ENCODE measurements at regions not wholly inside any gene's neighbourhood (a gene's known extent, or its start where the extent isn't known, plus 50 kb on each side); places are given as distances from the start of the nearest gene placed in this dataset.
"Not testable (repeated sequence)": the region's sequence is repeated elsewhere in the genome, so short reads cannot be mapped to it uniquely, and the experiment has no call there.

DNA sequence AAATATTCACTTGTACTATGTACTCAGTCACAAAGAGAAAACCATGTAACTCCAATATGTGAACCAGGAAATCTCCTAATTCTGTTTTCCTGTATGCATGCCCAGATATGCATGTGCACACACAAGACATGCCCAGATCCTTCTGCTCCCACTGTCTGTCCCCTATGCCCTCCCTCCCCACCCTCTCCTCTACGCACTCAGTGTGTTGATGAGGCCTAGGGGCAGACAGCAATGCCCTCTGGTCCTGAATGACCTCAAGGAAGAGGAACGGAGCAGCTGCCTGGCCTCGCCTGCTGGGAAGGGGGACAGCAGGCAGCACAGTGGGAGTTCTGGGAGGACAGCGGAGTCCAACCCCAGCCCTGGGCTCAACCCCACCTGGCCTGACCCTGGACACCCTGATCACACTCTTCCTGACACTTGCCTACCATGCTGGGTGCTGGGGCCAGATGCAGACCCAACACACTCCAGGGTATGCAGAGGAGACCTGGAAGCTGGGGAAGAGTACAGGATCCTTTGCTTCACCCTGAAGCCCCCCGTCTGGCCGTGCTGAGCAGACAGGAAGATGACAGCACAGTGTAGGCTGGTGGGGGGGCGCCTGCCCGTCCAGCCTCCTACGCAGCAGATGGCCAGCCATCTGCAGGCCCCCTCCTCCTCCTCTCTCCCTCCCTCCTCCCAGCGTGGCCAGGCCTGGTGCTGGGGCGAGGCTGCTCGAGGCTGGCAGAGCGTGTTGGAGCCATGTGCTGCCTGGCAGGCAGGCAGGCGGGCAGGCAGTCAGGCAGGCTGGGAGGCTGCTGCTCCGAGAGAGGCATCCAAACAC, 106.6 kb upstream of the NCOR2 start:
- no peak for TF ChIP-seq JUND (IDR thresholded peaks at IDR 0.05; ENCODE audit: low read depth)
- in situ Hi-C loops (cut with HindIII; ENCODE audit: low pct_unique_long_range_greater_than_20kb, low sequenced_read_pairs): no loop called here
- DNase-seq (ENCODE audit: low read depth in 1 of 2, low spot score in 1 of 2): no peak

DNA sequence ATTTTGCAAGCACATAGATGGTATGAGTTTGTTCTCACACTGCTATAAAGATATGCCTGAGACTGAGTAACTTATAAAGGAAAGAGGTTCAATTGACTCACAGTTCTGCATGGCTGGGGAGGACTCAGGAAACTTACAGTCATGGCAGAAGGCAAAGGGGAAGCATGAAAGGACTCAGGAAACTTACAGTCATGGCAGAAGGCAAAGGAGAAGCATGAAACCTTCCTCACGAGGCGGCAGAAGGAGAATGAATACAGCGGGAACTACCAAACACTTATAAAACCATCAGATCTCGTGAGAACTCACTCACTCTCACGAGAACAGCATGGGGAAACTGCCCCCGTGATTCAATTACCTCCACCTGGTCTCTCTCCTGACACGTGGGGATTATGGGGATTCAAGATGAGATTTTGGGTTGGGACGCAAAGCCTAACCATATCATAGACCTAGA, 101.9 kb upstream of the NCOR2 start:
- DNase-seq (ENCODE audit: low read depth in 1 of 2, low spot score in 1 of 2); in situ Hi-C loops (cut with HindIII; ENCODE audit: low pct_unique_long_range_greater_than_20kb, low sequenced_read_pairs): not testable (repeated sequence)

DNA sequence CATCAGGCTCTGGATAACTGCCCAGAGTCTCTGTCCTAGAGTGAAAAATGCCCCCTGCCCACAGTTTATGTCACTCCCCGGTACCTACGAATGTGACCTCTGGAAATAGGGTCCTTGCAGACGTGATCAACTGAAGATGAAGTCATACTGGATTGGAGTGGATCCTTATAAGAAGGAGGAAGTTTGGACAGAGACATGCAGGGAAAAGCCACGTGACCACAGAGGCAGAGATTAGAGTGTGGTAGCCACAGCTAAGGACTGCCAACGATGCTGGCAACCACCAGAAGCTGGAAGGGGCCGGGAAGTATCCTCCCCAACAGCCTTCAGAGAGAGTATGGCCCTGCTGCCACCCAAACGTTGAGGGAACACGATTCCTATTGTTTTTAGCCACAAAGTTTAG, 101.2 kb upstream of the NCOR2 start:
- DNase-seq (ENCODE audit: low read depth in 1 of 2, low spot score in 1 of 2): no peak
- in situ Hi-C loops (cut with HindIII; ENCODE audit: low pct_unique_long_range_greater_than_20kb, low sequenced_read_pairs): no loop called here
- no peak for TF ChIP-seq JUND (IDR thresholded peaks at IDR 0.05; ENCODE audit: low read depth)

DNA sequence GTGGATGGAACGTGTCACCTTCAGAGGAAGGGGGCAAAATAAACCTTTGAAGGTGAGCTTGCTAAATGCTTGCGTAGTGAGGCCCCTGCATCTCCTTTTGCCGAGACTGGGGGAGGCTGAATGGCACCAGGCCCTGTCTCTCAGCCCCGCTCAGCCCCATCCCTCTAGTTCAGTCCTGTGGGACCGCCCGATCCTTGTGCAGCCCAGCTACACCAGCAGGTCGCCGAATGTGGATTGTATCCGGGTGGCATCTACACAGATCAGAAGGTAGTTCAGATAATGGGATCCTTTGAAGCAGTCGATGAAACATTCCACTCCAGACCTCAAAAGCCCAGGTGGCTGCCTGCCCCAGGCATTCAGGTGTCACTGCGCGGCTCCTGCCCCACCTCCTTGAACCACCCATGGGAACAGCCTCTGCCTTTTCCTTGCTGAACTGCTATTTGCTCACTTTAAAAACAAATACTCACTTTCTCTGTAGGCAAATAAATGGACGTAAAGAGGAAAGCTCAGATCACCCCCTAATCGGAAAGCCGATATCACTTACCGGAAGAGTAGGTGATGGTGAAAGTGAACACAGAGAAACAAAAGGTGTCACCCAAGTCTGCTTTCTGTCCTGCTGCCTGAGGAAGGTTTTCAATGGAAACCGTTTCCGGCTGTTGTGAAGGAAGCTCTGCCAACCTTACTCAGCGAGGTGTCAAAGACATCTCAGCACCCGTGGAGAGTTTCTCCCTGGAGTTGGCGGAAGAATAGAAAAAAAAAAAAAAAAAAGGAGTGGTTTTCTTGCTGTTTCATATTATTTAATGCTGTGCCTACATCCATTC, 100.3 kb upstream of the NCOR2 start:
- in situ Hi-C loops (cut with HindIII; ENCODE audit: low pct_unique_long_range_greater_than_20kb, low sequenced_read_pairs): no loop called here
- peak in 1 of 2 experiments; percentile 23 for DNase-seq (ENCODE audit: low read depth in 1 of 2, low spot score in 1 of 2)
- no peak for TF ChIP-seq JUND (IDR thresholded peaks at IDR 0.05; ENCODE audit: low read depth)

DNA sequence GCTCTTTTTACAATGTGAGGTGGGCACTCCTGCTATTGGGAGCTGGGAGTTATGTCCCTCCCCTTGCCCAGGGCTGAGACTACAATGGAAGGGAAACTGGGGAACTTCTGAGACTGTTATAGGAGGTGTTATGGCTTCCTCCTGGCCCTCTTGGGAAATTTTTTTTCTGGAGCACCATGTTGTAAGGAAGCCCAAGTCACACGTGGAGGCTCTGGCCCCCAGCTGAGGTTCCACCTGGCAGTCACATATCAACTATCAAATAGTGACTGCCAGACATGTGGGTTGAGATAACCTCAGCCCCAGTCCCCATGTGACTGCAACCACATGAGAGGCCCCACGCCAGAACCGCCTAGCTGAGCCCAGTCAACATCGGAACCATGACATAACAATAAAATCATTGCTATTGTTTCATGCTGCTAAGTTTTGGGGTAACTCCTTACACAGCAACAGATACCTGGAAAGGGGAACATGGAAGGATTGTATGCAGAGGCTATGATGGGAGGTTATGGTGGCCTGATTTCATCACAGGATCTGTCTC, 99.4 kb upstream of the NCOR2 start:
- DNase-seq (ENCODE audit: low read depth in 1 of 2, low spot score in 1 of 2): no peak
- TF ChIP-seq JUND (IDR thresholded peaks at IDR 0.05; ENCODE audit: low read depth): no peak
- in situ Hi-C loops (cut with HindIII; ENCODE audit: low pct_unique_long_range_greater_than_20kb, low sequenced_read_pairs): no loop called here

DNA sequence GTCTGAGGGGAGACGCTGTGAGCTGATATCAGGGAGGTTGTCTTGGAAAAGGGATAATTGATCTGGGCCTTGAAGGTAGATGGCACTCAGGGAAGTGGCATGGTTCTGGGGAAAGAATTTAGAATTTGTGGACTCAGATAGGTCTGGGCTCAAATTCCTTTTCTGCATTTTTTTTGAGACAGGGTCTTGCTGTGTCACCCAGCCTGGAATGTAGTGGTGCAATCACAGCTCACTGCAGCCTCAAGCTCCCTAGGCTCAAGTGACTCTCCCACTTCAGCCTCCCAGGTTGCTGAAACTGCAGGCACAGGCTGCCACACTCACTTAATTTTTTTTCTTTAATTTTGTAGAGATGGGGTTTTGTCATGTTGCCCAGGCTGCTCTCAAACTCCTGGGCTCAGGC, 98.1 kb upstream of the NCOR2 start:
- DNase-seq (ENCODE audit: low read depth in 1 of 2, low spot score in 1 of 2): no peak
- TF ChIP-seq JUND (IDR thresholded peaks at IDR 0.05; ENCODE audit: low read depth): no peak
- in situ Hi-C loops (cut with HindIII; ENCODE audit: low pct_unique_long_range_greater_than_20kb, low sequenced_read_pairs): no loop called here

DNA sequence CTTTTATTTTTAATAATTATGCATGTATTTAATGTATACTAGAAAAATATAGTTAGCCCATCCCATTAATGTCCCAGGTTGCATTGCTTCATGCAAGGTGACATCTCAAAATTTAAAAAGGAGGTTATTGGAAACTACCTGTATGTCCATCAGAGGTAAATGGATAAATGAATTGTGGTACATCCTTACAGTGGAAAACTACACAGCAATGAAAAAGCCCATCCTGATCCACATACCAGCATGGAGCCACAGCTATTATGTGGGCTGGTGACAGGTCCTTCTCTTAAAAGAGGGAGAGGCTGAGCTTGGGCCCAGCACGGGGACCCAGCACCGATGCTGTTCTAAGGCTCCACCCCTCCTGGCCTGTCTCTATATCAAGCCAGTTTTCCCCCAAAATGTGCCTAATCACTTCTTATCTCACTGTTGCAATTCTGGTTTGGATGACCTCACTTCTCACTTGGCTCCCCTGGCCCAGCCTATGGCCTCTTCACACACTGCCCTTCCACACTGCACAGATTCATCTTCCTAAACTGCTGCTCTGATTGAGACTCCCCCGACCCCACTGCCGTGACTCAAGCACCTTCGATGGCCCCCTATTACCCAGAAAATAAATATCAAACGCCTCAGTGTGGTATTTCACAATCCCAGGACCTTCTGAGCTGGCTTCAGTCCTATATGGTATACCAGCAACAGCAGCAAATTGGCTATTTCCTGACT, 97.1 kb upstream of the NCOR2 start:
- no peak for DNase-seq (ENCODE audit: low read depth in 1 of 2, low spot score in 1 of 2)
- in situ Hi-C loops (cut with HindIII; ENCODE audit: low pct_unique_long_range_greater_than_20kb, low sequenced_read_pairs): no loop called here
- no peak for TF ChIP-seq JUND (IDR thresholded peaks at IDR 0.05; ENCODE audit: low read depth)

DNA sequence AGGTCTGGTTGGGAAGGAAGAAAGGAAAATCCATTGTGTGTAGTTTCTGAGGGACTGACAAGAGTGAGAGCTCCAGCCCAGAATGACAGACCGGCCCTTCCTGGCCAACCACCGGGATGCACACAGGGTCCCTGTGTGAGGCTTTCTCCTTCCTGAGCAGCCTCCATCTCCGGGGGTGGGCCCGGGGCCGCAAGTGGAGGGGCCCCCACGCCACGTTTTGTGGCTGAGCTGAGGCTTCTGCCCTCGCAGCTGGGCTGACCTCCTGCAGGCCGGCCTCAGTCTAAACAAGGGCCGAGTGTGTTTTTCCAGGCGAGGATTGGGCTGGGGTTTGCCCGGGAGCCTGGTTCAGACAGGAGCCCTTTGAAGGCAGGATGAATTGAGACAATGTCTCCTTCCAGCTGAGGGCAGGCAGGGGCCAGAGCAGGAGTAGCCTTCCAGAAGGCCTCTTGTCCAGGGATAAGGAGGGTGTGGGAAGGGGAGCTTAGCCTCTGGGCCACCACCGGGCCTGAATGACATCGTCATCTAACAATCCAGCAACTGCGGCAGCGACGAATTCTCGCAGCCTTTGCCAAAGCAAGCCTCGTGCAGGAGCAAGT, 96.5 kb upstream of the NCOR2 start:
- no peak for TF ChIP-seq JUND (IDR thresholded peaks at IDR 0.05; ENCODE audit: low read depth)
- in situ Hi-C loops (cut with HindIII; ENCODE audit: low pct_unique_long_range_greater_than_20kb, low sequenced_read_pairs): no loop called here
- DNase-seq (ENCODE audit: low read depth in 1 of 2, low spot score in 1 of 2): no peak

DNA sequence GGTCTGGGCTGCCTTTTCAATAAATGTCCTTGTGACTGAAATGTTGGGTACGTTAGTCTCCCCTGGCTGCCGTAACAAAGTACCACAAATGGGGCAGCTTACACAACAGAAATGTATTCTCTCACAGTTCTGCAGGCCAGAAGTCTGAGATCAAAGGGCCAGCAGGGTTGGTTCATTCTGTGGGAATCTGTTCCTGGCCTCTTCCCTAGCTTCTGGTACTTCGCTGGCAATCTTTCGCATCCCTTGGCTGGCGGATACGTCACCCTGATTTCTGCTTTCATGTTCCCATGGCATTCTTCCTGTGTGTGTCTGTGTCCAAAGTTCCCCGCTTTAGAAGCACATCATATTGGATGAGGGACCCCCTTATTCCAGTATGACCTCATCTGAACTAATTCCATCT, 95.8 kb upstream of the NCOR2 start:
- no peak for TF ChIP-seq JUND (IDR thresholded peaks at IDR 0.05; ENCODE audit: low read depth)
- in situ Hi-C loops (cut with HindIII; ENCODE audit: low pct_unique_long_range_greater_than_20kb, low sequenced_read_pairs): no loop called here
- DNase-seq (ENCODE audit: low read depth in 1 of 2, low spot score in 1 of 2): no peak

DNA sequence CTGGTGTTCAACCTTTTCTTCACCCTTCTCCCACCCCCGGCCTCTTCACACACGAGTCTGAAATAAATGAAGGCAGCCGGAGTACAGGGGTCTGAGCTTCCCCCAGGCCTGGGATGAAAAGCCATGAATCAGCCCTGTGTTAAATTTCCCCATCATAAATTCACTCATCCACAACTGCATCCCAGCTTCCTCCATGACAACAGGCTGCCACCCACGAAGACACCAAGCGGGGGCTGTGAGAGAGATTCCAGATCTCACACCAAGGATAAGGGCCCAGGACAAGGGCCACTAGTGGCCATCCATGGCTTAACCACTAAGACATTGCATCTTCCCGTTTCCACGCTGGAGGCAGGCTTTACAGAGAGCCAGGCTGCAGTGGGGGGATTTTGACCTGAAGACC, 93.9 kb upstream of the NCOR2 start:
- DNase-seq (ENCODE audit: low read depth in 1 of 2, low spot score in 1 of 2): no peak
- in situ Hi-C loops (cut with HindIII; ENCODE audit: low pct_unique_long_range_greater_than_20kb, low sequenced_read_pairs): no loop called here
- no peak for TF ChIP-seq JUND (IDR thresholded peaks at IDR 0.05; ENCODE audit: low read depth)

DNA sequence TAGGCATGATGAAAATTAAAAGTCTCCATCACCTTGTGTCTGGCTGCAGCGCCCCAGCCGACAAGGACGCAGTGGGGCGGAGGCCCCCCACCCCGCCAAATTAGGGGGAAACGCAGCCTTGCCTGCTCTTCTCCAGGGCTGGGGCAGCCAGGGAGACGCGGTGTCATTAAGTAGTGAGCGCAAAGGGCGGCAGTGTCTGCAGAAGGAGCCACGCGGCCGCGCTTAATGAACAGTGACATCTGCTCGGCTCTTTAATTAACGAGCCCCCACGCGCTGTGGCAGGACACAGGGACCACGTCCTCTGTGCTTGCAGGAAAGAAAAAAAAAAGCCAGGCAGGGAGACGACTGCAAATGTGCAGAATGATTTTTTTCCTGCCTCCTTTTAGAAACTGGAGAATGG, 93.4 kb upstream of the NCOR2 start:
- no peak for DNase-seq (ENCODE audit: low read depth in 1 of 2, low spot score in 1 of 2)
- no peak for TF ChIP-seq JUND (IDR thresholded peaks at IDR 0.05; ENCODE audit: low read depth)

DNA sequence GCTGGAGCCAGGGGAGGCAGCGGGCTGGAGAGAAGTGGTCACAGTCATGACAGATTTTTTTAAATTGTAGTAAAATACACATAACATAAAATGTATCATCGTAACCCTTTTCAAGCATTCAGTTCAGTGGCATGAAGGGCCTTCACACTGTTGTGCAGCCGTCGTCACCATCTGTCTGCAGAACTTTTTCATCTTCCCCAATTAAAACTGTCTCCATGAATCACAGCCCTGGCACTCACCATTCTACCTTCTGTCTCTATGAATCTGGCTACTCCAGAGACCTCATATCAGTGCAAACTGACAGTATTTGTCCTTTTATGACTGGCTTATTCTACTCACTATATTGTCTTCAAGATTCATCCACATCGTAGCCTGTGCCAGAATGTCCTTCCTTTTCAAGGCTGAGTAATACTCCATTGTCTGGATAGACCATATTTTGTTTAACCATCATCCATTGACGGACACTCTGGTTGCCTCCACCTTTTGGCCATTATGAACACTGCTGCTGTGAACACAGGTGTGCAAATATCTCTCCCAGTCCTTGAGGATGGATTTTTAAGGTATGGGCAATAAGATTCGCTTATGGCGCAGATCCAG, 91.5 kb upstream of the NCOR2 start:
- no peak for DNase-seq (ENCODE audit: low read depth in 1 of 2, low spot score in 1 of 2)
- in situ Hi-C loops (cut with HindIII; ENCODE audit: low pct_unique_long_range_greater_than_20kb, low sequenced_read_pairs): no loop called here

More for the DNA sequence above, 93.4 kb upstream of the NCOR2 start:
- in situ Hi-C loops (cut with HindIII; ENCODE audit: low pct_unique_long_range_greater_than_20kb, low sequenced_read_pairs): no loop called here

More for the DNA sequence above, 91.5 kb upstream of the NCOR2 start:
- no peak for TF ChIP-seq JUND (IDR thresholded peaks at IDR 0.05; ENCODE audit: low read depth)
